IMR-90 (cell line): ENCODE measurements at regions not wholly inside any gene's neighbourhood (a gene's known extent, or its start where the extent isn't known, plus 50 kb on each side); places are given as distances from the start of the nearest gene placed in this dataset.

Source experiments
- ATAC-seq: fragments of 200-7000 bp; cut with Tn5 transposase; 2 replicates; pipeline ENCODE4 v1.9.1; 2020; ENCODE audit warnings: low read depth, mild to moderate bottlenecking, moderate library complexity
- BruUV-seq: library from RNA; stranded (reverse); fragments of 400-500 nt; replicated peaks from 2 replicates; lab custom pipeline; 2021; lab: Mats Ljungman, UMichigan
- CTCF ChIA-PET: fragments of 300-600 bp; formaldehyde crosslinking; extraction: SDS; loops from one replicate; lab custom pipeline; 2021; ENCODE audit warnings: antibody characterized with exemption; lab: Yijun Ruan, JAX
- POLR2A ChIA-PET: fragments of 300-600 bp; sonication (Branson Sonifier 250); formaldehyde crosslinking; loops from one replicate; lab custom pipeline; 2022; ENCODE audit warnings: antibody characterized with exemption; ENCODE audit not compliant: unreplicated experiment; lab: Charles Lee
- DNase-seq: peaks from one replicate; pipeline ENCODE4 v3.0.0; 2013
- H2AFZ ChIP-seq: replicated peaks from 2 replicates; pipeline ENCODE3; 2013; ENCODE audit warnings: low read length, mild to moderate bottlenecking; ENCODE audit not compliant: poor library complexity
- H2AK5ac ChIP-seq: 2 replicates; pipeline ENCODE4 v1.6.1; 2013; ENCODE audit warnings: low read depth, low read length, inconsistent platforms
- H2AK9ac ChIP-seq: replicated peaks from 2 replicates; pipeline ENCODE3; 2013; ENCODE audit warnings: mild to moderate bottlenecking, low read depth, low read length, moderate library complexity; ENCODE audit not compliant: poor library complexity
- H2BK120ac ChIP-seq: 2 replicates; pipeline ENCODE4 v1.6.1; 2013; ENCODE audit warnings: low read depth, low read length, inconsistent platforms
- H2BK15ac ChIP-seq: 3 replicates; pipeline ENCODE4 v1.6.1; 2013; ENCODE audit warnings: low read depth, low read length, inconsistent platforms
- H2BK20ac ChIP-seq: 2 replicates; pipeline ENCODE4 v1.6.1; 2013; ENCODE audit warnings: low read depth, mild to moderate bottlenecking, inconsistent platforms, low read length, moderate library complexity
- H2BK5ac ChIP-seq: 2 replicates; pipeline ENCODE4 v1.6.1; 2013; ENCODE audit warnings: mild to moderate bottlenecking, low read depth, low read length, inconsistent platforms; ENCODE audit not compliant: poor library complexity, severe bottlenecking
- H3K14ac ChIP-seq: replicated peaks from 2 replicates; pipeline ENCODE4 v1.6.1; 2013; ENCODE audit warnings: low read depth, low read length, inconsistent platforms
- H3K18ac ChIP-seq: 2 replicates; pipeline ENCODE4 v1.6.1; 2013; ENCODE audit warnings: low read depth, low read length, control low read depth
- H3K23ac ChIP-seq: 2 replicates; pipeline ENCODE4 v1.6.1; 2013; ENCODE audit warnings: low read depth, low read length, inconsistent platforms
- H3K27ac ChIP-seq: 2 replicates; pipeline ENCODE4 v1.5.1; 2013; ENCODE audit warnings: mild to moderate bottlenecking, control low read depth, low read length; ENCODE audit not compliant: insufficient read depth
- H3K27me3 ChIP-seq: 2 replicates; pipeline ENCODE4 v1.6.1; 2013; ENCODE audit warnings: low read length; ENCODE audit not compliant: control insufficient read depth, insufficient read depth
- H3K36me3 ChIP-seq: 2 replicates; pipeline ENCODE4 v1.6.1; 2013; ENCODE audit warnings: low read length, mixed read lengths; ENCODE audit not compliant: control insufficient read depth, insufficient read depth
- H3K4ac ChIP-seq: 2 replicates; pipeline ENCODE4 v1.6.1; 2013; ENCODE audit warnings: low read depth, low read length, inconsistent platforms
- H3K4me1 ChIP-seq: 2 replicates; pipeline ENCODE4 v1.6.1; 2013; ENCODE audit warnings: low read length, mixed read lengths; ENCODE audit not compliant: control insufficient read depth, insufficient read depth
- H3K4me2 ChIP-seq: 2 replicates; pipeline ENCODE4 v1.6.1; 2013; ENCODE audit warnings: low read depth, mild to moderate bottlenecking, control low read depth, low read length, moderate library complexity
- H3K4me3 ChIP-seq: 2 replicates; pipeline ENCODE4 v1.5.1; 2013; ENCODE audit warnings: low read depth, mild to moderate bottlenecking, control low read depth, low read length, moderate library complexity; ENCODE audit not compliant: insufficient read depth
- H3K56ac ChIP-seq: 2 replicates; pipeline ENCODE4 v1.6.1; 2013; ENCODE audit warnings: low read length, inconsistent platforms; ENCODE audit not compliant: insufficient read depth; ENCODE audit errors: extremely low read depth
- H3K79me1 ChIP-seq, 2 experiments: 2 replicates each; pipeline ENCODE4 v1.6.1; 2013; ENCODE audit warnings: low read length in 2 of 2, inconsistent platforms in 1 of 2, low read depth in 1 of 2
- H3K9ac ChIP-seq: 2 replicates; pipeline ENCODE4 v1.6.1; 2013; ENCODE audit warnings: low read depth, low read length, control low read depth
- H3K9me1 ChIP-seq: 2 replicates; pipeline ENCODE4 v1.6.1; 2013; ENCODE audit warnings: low read length, inconsistent platforms; ENCODE audit not compliant: insufficient read depth
- H3K9me3 ChIP-seq: 2 replicates; pipeline ENCODE4 v1.6.1; 2013; ENCODE audit warnings: low read length; ENCODE audit not compliant: control insufficient read depth, insufficient read depth
- H4K20me1 ChIP-seq: 2 replicates; pipeline ENCODE4 v1.6.1; 2013; ENCODE audit warnings: low read length, inconsistent platforms; ENCODE audit not compliant: insufficient read depth
- H4K5ac ChIP-seq: 2 replicates; pipeline ENCODE4 v1.6.1; 2013; ENCODE audit warnings: mild to moderate bottlenecking, low read depth, low read length, control low read depth
- H4K8ac ChIP-seq, 2 experiments: 2 replicates each; pipeline ENCODE4 v1.6.1; 2013; ENCODE audit warnings: low read depth in 2 of 2, low read length in 2 of 2, control low read depth in 1 of 2, inconsistent platforms in 1 of 2
- H4K91ac ChIP-seq: 2 replicates; pipeline ENCODE4 v1.6.1; 2013; ENCODE audit warnings: low read depth, low read length, inconsistent platforms; ENCODE audit not compliant: insufficient read depth
- BHLHE40 ChIP-seq: fragments of 150-350 bp; IDR thresholded peaks from 2 replicates; pipeline ENCODE4 v1.6.1; 2016; ENCODE audit warnings: mild to moderate bottlenecking, low read depth, low read length
- CEBPB ChIP-seq: IDR thresholded peaks from 2 replicates; pipeline ENCODE4 v1.6.1; 2012; ENCODE audit warnings: low read depth, low read length, improper control_type of control experiment
- CHD1 ChIP-seq: IDR thresholded peaks from 2 replicates; pipeline ENCODE4 v1.6.1; 2012; ENCODE audit warnings: low read depth, low read length, improper control_type of control experiment
- CTCF ChIP-seq: conservative IDR thresholded peaks from 2 replicates; pipeline ENCODE4 v1.5.1; 2012; ENCODE audit warnings: mild to moderate bottlenecking, low read depth, low read length, improper control_type of control experiment
- ELK1 ChIP-seq: fragments of 150-350 bp; IDR thresholded peaks from 2 replicates; pipeline ENCODE4 v1.6.1; 2016; ENCODE audit warnings: low read depth, mild to moderate bottlenecking, low read length, moderate library complexity, borderline replicate concordance
- FOS ChIP-seq: fragments of 150-350 bp; IDR thresholded peaks from 2 replicates; pipeline ENCODE4 v1.6.1; 2016; ENCODE audit warnings: low read depth, low read length
- MAFK ChIP-seq: IDR thresholded peaks from 2 replicates; pipeline ENCODE4 v1.6.1; 2012; ENCODE audit warnings: low read depth, low read length, improper control_type of control experiment
- MAZ ChIP-seq: IDR thresholded peaks from 2 replicates; pipeline ENCODE4 v1.6.1; 2012; ENCODE audit warnings: low read depth, mild to moderate bottlenecking, low read length, improper control_type of control experiment, moderate library complexity, borderline replicate concordance
- MXI1 ChIP-seq: IDR thresholded peaks from 2 replicates; pipeline ENCODE4 v1.6.1; 2012; ENCODE audit warnings: low read depth, mild to moderate bottlenecking, low read length, moderate library complexity, borderline replicate concordance
- NFE2L2 ChIP-seq: fragments of 150-350 bp; IDR thresholded peaks from 2 replicates; pipeline ENCODE4 v1.6.1; 2016; ENCODE audit warnings: low read depth, mild to moderate bottlenecking, low read length
- POLR2A ChIP-seq: IDR thresholded peaks from 2 replicates; pipeline ENCODE4 v1.6.1; 2012; ENCODE audit warnings: mild to moderate bottlenecking, low read depth, low read length
- RAD21 ChIP-seq: IDR thresholded peaks from 2 replicates; pipeline ENCODE4 v1.6.1; 2012; ENCODE audit warnings: low read length, improper control_type of control experiment
- RCOR1 ChIP-seq: IDR thresholded peaks from 2 replicates; pipeline ENCODE4 v1.6.1; 2012; ENCODE audit warnings: mild to moderate bottlenecking, low read length, improper control_type of control experiment; ENCODE audit not compliant: insufficient replicate concordance
- RFX5 ChIP-seq: IDR thresholded peaks from 2 replicates; pipeline ENCODE4 v1.8.0; 2012; ENCODE audit warnings: low read depth, mild to moderate bottlenecking, low read length, moderate library complexity
- SMC3 ChIP-seq: fragments of 150-350 bp; IDR thresholded peaks from 2 replicates; pipeline ENCODE4 v1.6.1; 2016; ENCODE audit warnings: low read depth, mild to moderate bottlenecking, antibody characterized with exemption, low read length, moderate library complexity
- USF2 ChIP-seq: fragments of 150-350 bp; IDR thresholded peaks from 2 replicates; pipeline ENCODE4 v1.6.1; 2017; ENCODE audit warnings: mild to moderate bottlenecking, antibody characterized with exemption, low read length, low read depth
- WGBS, 2 experiments: methylation state at CpG; one replicate each; pipeline versions ENCODE4 v1.1.5 to v1.1.7; 2013; ENCODE audit warnings: missing lambda C conversion rate in 2 of 2; ENCODE audit not compliant: insufficient read length in 1 of 2; ENCODE audit errors: extremely low coverage in 2 of 2; 5-methylcytosine and 5-hydroxymethylcytosine counted together
- dilution Hi-C: fragments of 300-500 bp; cut with HindIII; formaldehyde crosslinking; loops from one replicate; pipeline ENCODE4 v1.14.3; 2018; ENCODE audit warnings: low sequenced_read_pairs; ENCODE audit not compliant: unreplicated experiment
- in situ Hi-C: fragments of 300-500 bp; cut with MboI; formaldehyde crosslinking; loops from 3 replicates; pipeline ENCODE4 v1.14.3; 2019; ENCODE audit warnings: low sequenced_read_pairs, inconsistent platforms, mixed read lengths
- intact Hi-C: fragments of 100-400 bp; cut with micrococcal nuclease; formaldehyde crosslinking; loops from 2 replicates; pipeline ENCODE4 v1.10.0; 2022

GRCh38 chr14:105857826-105858675, 331.7 kb downstream of the TMEM121 start:
- H3K18ac ChIP-seq = no peak overlapping the region
- H3K79me1 ChIP-seq = no peaks in the 10 kb centered on the region
- no peak for DNase-seq
- in situ Hi-C loops = no loop called here
- no peak overlapping the region for H4K8ac ChIP-seq
- H3K4me3 ChIP-seq = no peak overlapping the region
- H2BK120ac ChIP-seq = no peak overlapping the region
- H3K27me3 ChIP-seq = no peaks in the 10 kb centered on the region
- H2AK5ac ChIP-seq = no peak overlapping the region
- no peak overlapping the region for H2AK9ac ChIP-seq
- no peak overlapping the region for H4K5ac ChIP-seq
- 54% methylated on average over 3 of the region's 9 CpGs; no CpG with 5 or more reads in 1 of the 2 experiments for WGBS, 2 experiments
- dilution Hi-C loops = no loop called here
- no peaks in the 10 kb centered on the region for H3K9me1 ChIP-seq
- H2BK15ac ChIP-seq = no peak overlapping the region
- intact Hi-C loops = no loop called here
- H3K14ac ChIP-seq = no peak overlapping the region
- no peak overlapping the region for H3K4ac ChIP-seq
- no peak overlapping the region for H2AFZ ChIP-seq
- POLR2A ChIA-PET = no interaction called here
- no peaks in the 10 kb centered on the region for H4K20me1 ChIP-seq
- no peaks in the 10 kb centered on the region for H3K4me1 ChIP-seq
- no peak overlapping the region for H3K27ac ChIP-seq
- no peak overlapping the region for H3K9ac ChIP-seq
- no TSS peak for BruUV-seq
- TF ChIP-seq CHD1 (no peak), MAFK (no peak), POLR2A (no peak), MAZ (no peak), NFE2L2 (no peak), RFX5 (no peak), RCOR1 (no peak), BHLHE40 (no peak), ELK1 (no peak), USF2 (no peak), CTCF (no peak), FOS (no peak), CEBPB (no peak), MXI1 (no peak), RAD21 (no peak), SMC3 (no peak)
- H3K23ac ChIP-seq = no peak overlapping the region
- peaks cover 74% of the 10 kb centered on the region for H3K9me3 ChIP-seq
- ATAC-seq = no peak; the same call in 1 of the 2 replicates
- no peak overlapping the region for H3K56ac ChIP-seq
- no peak overlapping the region for H2BK20ac ChIP-seq
- no peak overlapping the region for H4K91ac ChIP-seq
- no peak overlapping the region for H2BK5ac ChIP-seq
- H3K36me3 ChIP-seq = no peaks in the 10 kb centered on the region
- CTCF ChIA-PET = no interaction called here
- H3K4me2 ChIP-seq = no peak overlapping the region
